GM12878 (cell line): ENCODE measurements at regions not wholly inside any gene's neighbourhood (a gene's known extent, or its start where the extent isn't known, plus 50 kb on each side); places are given as distances from the start of the nearest gene placed in this dataset.

Experiments
- ATAC-seq: fragments of 200-7000 bp; cut with Tn5 transposase; 3 replicates; pipeline ENCODE4 v1.9.1; 2020; ENCODE audit warnings: mild to moderate bottlenecking, moderate library complexity
- BruUV-seq: library from RNA; stranded (reverse); fragments of 400-500 nt; replicated peaks from 2 replicates; lab custom pipeline; 2021; lab: Mats Ljungman, UMichigan
- CTCF ChIA-PET: fragments of 300-600 bp; sonication (Branson Sonifier 250); formaldehyde crosslinking; extraction: SDS; loops from one replicate; lab custom pipeline; 2021; ENCODE audit warnings: inconsistent platforms; lab: Yijun Ruan, JAX
- POLR2A ChIA-PET: fragments of 350-600 bp; formaldehyde crosslinking; extraction: SDS; loops from one replicate; lab custom pipeline; 2021; ENCODE audit warnings: inconsistent platforms; lab: Charles Lee
- RAD21 ChIA-PET: fragments of 300-600 bp; sonication (Branson Sonifier 250); formaldehyde crosslinking; loops from one replicate; lab custom pipeline; 2023; ENCODE audit warnings: antibody characterized with exemption; ENCODE audit not compliant: unreplicated experiment; lab: Charles Lee
- SMC1A ChIA-PET: fragments of 300-600 bp; sonication (Branson Sonifier 250); formaldehyde crosslinking; loops from one replicate; lab custom pipeline; 2023; ENCODE audit not compliant: unreplicated experiment, uncharacterized antibody; lab: Charles Lee
- DNase-seq: peaks from one replicate; pipeline ENCODE4 v3.0.0-alpha.2; 2011; ENCODE audit warnings: low read depth, low spot score
- FAIRE-seq: peaks from 3 replicates; lab custom pipeline; 2011; peaks lifted over from hg19 to GRCh38; lab: Jason Lieb, UNC
- H2AFZ ChIP-seq: 2 replicates; pipeline ENCODE4 v1.6.0; 2011; ENCODE audit warnings: low read depth, low read length, control low read depth; ENCODE audit not compliant: control insufficient read depth
- H3K27ac ChIP-seq: 2 replicates; pipeline ENCODE4 v1.5.1; 2011; ENCODE audit warnings: control low read depth; ENCODE audit not compliant: control insufficient read depth, insufficient read depth
- H3K27me3 ChIP-seq, 2 experiments: replicated peaks in 1 of 2; 2 replicates each; pipeline versions ENCODE4 v1.6.0 to v1.6.1; 2011; ENCODE audit warnings: low read length in 1 of 2; ENCODE audit not compliant: control insufficient read depth in 2 of 2, insufficient read depth in 2 of 2
- H3K36me3 ChIP-seq, 2 experiments: 2 replicates each; pipeline ENCODE4 v1.5.1; 2011; ENCODE audit warnings: low read length in 1 of 2; ENCODE audit not compliant: control insufficient read depth in 2 of 2, insufficient read depth in 2 of 2
- H3K4me1 ChIP-seq: 2 replicates; pipeline ENCODE4 v1.6.1; 2011; ENCODE audit warnings: mild to moderate bottlenecking, low read length, moderate library complexity, mixed read lengths; ENCODE audit not compliant: control insufficient read depth, insufficient read depth
- H3K4me2 ChIP-seq: 2 replicates; pipeline ENCODE4 v1.6.0; 2011; ENCODE audit warnings: control low read depth; ENCODE audit not compliant: control insufficient read depth, insufficient read depth
- H3K4me3 ChIP-seq: fragments of 200-600 bp; sonication (generic); 2 replicates; pipeline ENCODE4 v1.5.1; 2016
- H3K79me2 ChIP-seq: 2 replicates; pipeline ENCODE4 v1.6.0; 2011; ENCODE audit warnings: low read length; ENCODE audit not compliant: control insufficient read depth, insufficient read depth
- H3K9ac ChIP-seq: 2 replicates; pipeline ENCODE4 v1.8.0; 2011; ENCODE audit warnings: low read length, control low read depth, mixed read lengths; ENCODE audit not compliant: control insufficient read depth, insufficient read depth
- H3K9me3 ChIP-seq: replicated peaks from 3 replicates; pipeline ENCODE4 v1.5.1; 2011; ENCODE audit warnings: mild to moderate bottlenecking, low read length; ENCODE audit not compliant: control insufficient read depth, insufficient read depth
- H4K20me1 ChIP-seq: 2 replicates; pipeline ENCODE4 v1.6.0; 2011; ENCODE audit not compliant: control insufficient read depth, insufficient read depth
- CHD1 ChIP-seq: IDR thresholded peaks from 2 replicates; pipeline ENCODE4 v1.6.1; 2012; ENCODE audit warnings: low read depth, low read length, improper control_type of control experiment
- CHD4 ChIP-seq: fragments of 200-600 bp; sonication (generic); IDR thresholded peaks from 2 replicates; pipeline ENCODE4 v1.6.1; 2016; ENCODE audit warnings: mild to moderate bottlenecking
- IRF4 ChIP-seq: IDR thresholded peaks from 2 replicates; pipeline ENCODE4 v1.6.1; 2011; ENCODE audit warnings: low read depth, low read length
- JUNB ChIP-seq: IDR thresholded peaks from 2 replicates; pipeline ENCODE4 v1.6.1; 2016; ENCODE audit warnings: antibody characterized with exemption, mild to moderate bottlenecking
- RUNX3 ChIP-seq: IDR thresholded peaks from 2 replicates; pipeline ENCODE4 v1.6.1; 2012; ENCODE audit warnings: low read length, inconsistent platforms
- SP1 ChIP-seq: IDR thresholded peaks from one replicate; pipeline ENCODE4 v1.6.1; 2011; ENCODE audit warnings: low read depth, low read length
- TCF7 ChIP-seq: IDR thresholded peaks from 2 replicates; pipeline ENCODE4 v1.6.1; 2014; ENCODE audit warnings: antibody characterized with exemption, borderline replicate concordance
- WGBS: methylation state at CpG from one replicate; pipeline ENCODE4 v1.1.6; 2016; ENCODE audit warnings: low lambda C conversion rate; ENCODE audit not compliant: insufficient replicate concordance, insufficient coverage; ENCODE audit errors: missing lambda C conversion rate; 5-methylcytosine and 5-hydroxymethylcytosine counted together
- in situ Hi-C: fragments of 300-500 bp; cut with MboI; formaldehyde crosslinking; loops from 9 replicates; pipeline ENCODE4 v1.14.3; 2018; ENCODE audit warnings: mixed read lengths
- intact Hi-C: fragments of 100-400 bp; cut with micrococcal nuclease; formaldehyde crosslinking; loops from one replicate; pipeline ENCODE4 v1.14.2; 2022; ENCODE audit not compliant: unreplicated experiment
- TF ChIP-seq, protein P1 (sequence below): IDR thresholded peaks from 2 replicates; pipeline ENCODE4 v1.6.1; 2012; ENCODE audit warnings: mild to moderate bottlenecking, low read depth, low read length

DNA sequence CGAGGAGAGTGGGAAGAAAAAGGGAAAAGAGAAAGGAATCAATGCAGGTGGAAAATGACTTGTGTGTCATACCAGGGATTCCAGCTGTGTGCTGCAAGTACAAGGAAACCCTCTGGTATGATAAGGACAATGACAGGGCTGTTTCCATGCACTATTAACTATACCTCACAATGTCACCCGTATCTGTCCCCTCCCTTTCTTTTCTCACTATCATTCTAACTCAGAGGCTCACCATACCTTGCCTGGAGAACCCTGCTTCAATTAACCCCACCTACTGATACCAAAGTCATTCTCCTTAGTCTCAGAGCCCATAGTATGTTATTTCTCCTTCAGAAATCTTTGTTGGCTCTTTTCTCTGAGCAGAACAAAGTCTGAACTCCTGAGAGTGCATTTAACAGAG is 236.2 kb upstream of the NREP start:
- no peaks in the 10 kb centered on the region for H3K4me1 ChIP-seq
- H3K79me2 ChIP-seq, result no peaks in the 10 kb centered on the region
- FAIRE-seq (no peak), DNase-seq (no peak), ATAC-seq (peak; percentile 85)
- 0% methylated on average over 2 of the region's 2 CpGs for WGBS
- no TSS peak for BruUV-seq
- intact Hi-C loops (no loop called here), in situ Hi-C loops (no loop called here)
- H3K27me3 ChIP-seq, result no peaks in the 10 kb centered on the region
- SMC1A ChIA-PET, result interaction anchor here (0.6 to 0.7 kb wide), 2 partner anchors 87 to 95 kb away, joined by 3 read pairs; no protein-coding TSS in a partner anchor
- no peak overlapping the region for H3K9ac ChIP-seq
- H3K4me2 ChIP-seq, result no peak overlapping the region
- CTCF ChIA-PET, result interaction anchor here (1.1 kb wide), 1 partner anchor 9 kb away, joined by 3 read pairs; no protein-coding TSS in a partner anchor
- POLR2A ChIA-PET, result no interaction called here
- H3K27ac ChIP-seq, result no peak overlapping the region
- H3K36me3 ChIP-seq, result no peaks in the 10 kb centered on the region
- RAD21 ChIA-PET, result no interaction called here
- H3K4me3 ChIP-seq, result no peak overlapping the region
- H4K20me1 ChIP-seq, result no peaks in the 10 kb centered on the region
- no peak overlapping the region for H2AFZ ChIP-seq
- TF ChIP-seq RUNX3 (0 out of 2 replicates have a peak, but pooled peaks have one; percentile 18), JUNB (peak; percentile 38), SP1 (no peak), CHD4 (no peak), TCF7 (no peak), IRF4 (peak; percentile 48; the same call in 1 of the 2 replicates), CHD1 (no peak)
- TF ChIP-seq, protein P1, sequence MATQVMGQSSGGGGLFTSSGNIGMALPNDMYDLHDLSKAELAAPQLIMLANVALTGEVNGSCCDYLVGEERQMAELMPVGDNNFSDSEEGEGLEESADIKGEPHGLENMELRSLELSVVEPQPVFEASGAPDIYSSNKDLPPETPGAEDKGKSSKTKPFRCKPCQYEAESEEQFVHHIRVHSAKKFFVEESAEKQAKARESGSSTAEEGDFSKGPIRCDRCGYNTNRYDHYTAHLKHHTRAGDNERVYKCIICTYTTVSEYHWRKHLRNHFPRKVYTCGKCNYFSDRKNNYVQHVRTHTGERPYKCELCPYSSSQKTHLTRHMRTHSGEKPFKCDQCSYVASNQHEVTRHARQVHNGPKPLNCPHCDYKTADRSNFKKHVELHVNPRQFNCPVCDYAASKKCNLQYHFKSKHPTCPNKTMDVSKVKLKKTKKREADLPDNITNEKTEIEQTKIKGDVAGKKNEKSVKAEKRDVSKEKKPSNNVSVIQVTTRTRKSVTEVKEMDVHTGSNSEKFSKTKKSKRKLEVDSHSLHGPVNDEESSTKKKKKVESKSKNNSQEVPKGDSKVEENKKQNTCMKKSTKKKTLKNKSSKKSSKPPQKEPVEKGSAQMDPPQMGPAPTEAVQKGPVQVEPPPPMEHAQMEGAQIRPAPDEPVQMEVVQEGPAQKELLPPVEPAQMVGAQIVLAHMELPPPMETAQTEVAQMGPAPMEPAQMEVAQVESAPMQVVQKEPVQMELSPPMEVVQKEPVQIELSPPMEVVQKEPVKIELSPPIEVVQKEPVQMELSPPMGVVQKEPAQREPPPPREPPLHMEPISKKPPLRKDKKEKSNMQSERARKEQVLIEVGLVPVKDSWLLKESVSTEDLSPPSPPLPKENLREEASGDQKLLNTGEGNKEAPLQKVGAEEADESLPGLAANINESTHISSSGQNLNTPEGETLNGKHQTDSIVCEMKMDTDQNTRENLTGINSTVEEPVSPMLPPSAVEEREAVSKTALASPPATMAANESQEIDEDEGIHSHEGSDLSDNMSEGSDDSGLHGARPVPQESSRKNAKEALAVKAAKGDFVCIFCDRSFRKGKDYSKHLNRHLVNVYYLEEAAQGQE, result no peak
- H3K9me3 ChIP-seq, result no peaks in the 10 kb centered on the region; the same call in 2 of the 3 replicates
